Liver (tissue), 8 donors: ENCODE measurements at regions not wholly inside any gene's neighbourhood (a gene's known extent, or its start where the extent isn't known, plus 50 kb on each side); places are given as distances from the start of the nearest gene placed in this dataset.

Source experiments
- DNase-seq: peaks from one replicate; pipeline ENCODE4 v3.0.0-alpha.2; 2017; ENCODE audit warnings: low spot score
- H3K27ac ChIP-seq, 2 donors: one replicate each; pipeline ENCODE4 v1.7.0; 2013; ENCODE audit warnings: inconsistent platforms in 2 of 2, low read length in 2 of 2, control low read depth in 1 of 2, low read depth in 1 of 2, mild to moderate bottlenecking in 1 of 2
- H3K27me3 ChIP-seq, 4 donors: one replicate each; pipeline versions ENCODE4 v1.6.1 to v1.7.0; 2013; ENCODE audit warnings: low read length in 3 of 4, inconsistent platforms in 1 of 4, mild to moderate bottlenecking in 1 of 4, moderate library complexity in 1 of 4; ENCODE audit not compliant: control insufficient read depth in 4 of 4, insufficient read depth in 4 of 4
- H3K36me3 ChIP-seq, 4 donors: one replicate each; pipeline versions ENCODE4 v1.6.1 to v1.7.0; 2013; ENCODE audit warnings: low read length in 3 of 4, mild to moderate bottlenecking in 3 of 4, low read depth in 1 of 4, moderate library complexity in 1 of 4; ENCODE audit not compliant: control insufficient read depth in 4 of 4, insufficient read depth in 3 of 4
- H3K4me1 ChIP-seq, 4 donors: one replicate each; pipeline versions ENCODE4 v1.6.1 to v1.7.0; 2013; ENCODE audit warnings: low read length in 3 of 4, mild to moderate bottlenecking in 3 of 4, moderate library complexity in 1 of 4; ENCODE audit not compliant: control insufficient read depth in 4 of 4, insufficient read depth in 4 of 4
- H3K4me3 ChIP-seq, 3 donors: one replicate each; pipeline versions ENCODE4 v1.6.1 to v1.7.0; 2013; ENCODE audit warnings: low read length in 3 of 3, control low read depth in 1 of 3, low read depth in 1 of 3, mild to moderate bottlenecking in 1 of 3
- H3K9ac ChIP-seq, 2 donors: one replicate each; pipeline ENCODE4 v1.7.0; 2013; ENCODE audit warnings: low read length in 2 of 2, mild to moderate bottlenecking in 2 of 2, moderate library complexity in 2 of 2, control low read depth in 1 of 2, low read depth in 1 of 2
- H3K9me3 ChIP-seq, 4 donors: one replicate each; pipeline versions ENCODE4 v1.6.1 to v1.7.0; 2013; ENCODE audit warnings: low read length in 3 of 4; ENCODE audit not compliant: control insufficient read depth in 4 of 4
- EGR1 ChIP-seq, 2 donors: IDR thresholded peaks; 2 replicates each; pipeline ENCODE4 v1.6.1; 2016 to 2018; ENCODE audit warnings: antibody characterized with exemption in 2 of 2, low read depth in 2 of 2
- FOXA1 ChIP-seq: IDR thresholded peaks from 2 replicates; pipeline ENCODE4 v1.6.1; 2016; ENCODE audit warnings: antibody characterized with exemption
- FOXA2 ChIP-seq: IDR thresholded peaks from 2 replicates; pipeline ENCODE4 v1.6.1; 2016; ENCODE audit warnings: antibody characterized with exemption
- GABPA ChIP-seq, 2 donors: IDR thresholded peaks in 1 of 2; conservative IDR thresholded peaks in 1 of 2; 2 replicates each; pipeline ENCODE4 v1.6.1; 2016; ENCODE audit warnings: antibody characterized with exemption in 2 of 2, mild to moderate bottlenecking in 1 of 2, moderate library complexity in 1 of 2
- HNF4A ChIP-seq, 2 donors: conservative IDR thresholded peaks; 2 replicates each; pipeline ENCODE4 v1.6.1; 2016; ENCODE audit warnings: antibody characterized with exemption in 2 of 2, mild to moderate bottlenecking in 2 of 2
- HNF4G ChIP-seq: IDR thresholded peaks from 2 replicates; pipeline ENCODE4 v1.6.1; 2016; ENCODE audit warnings: antibody characterized with exemption
- JUND ChIP-seq, 2 donors: IDR thresholded peaks; 2 replicates each; pipeline ENCODE4 v1.6.1; 2016; ENCODE audit warnings: antibody characterized with exemption in 2 of 2
- NR2F2 ChIP-seq: IDR thresholded peaks from 2 replicates; pipeline ENCODE4 v1.6.1; 2016; ENCODE audit warnings: antibody characterized with exemption
- RAD21 ChIP-seq, 2 donors: IDR thresholded peaks; 2 replicates each; pipeline ENCODE4 v1.6.1; 2016; ENCODE audit warnings: antibody characterized with exemption in 2 of 2, mild to moderate bottlenecking in 2 of 2
- RXRA ChIP-seq, 2 donors: IDR thresholded peaks; 2 replicates each; pipeline ENCODE4 v1.6.1; 2017 to 2018; ENCODE audit warnings: antibody characterized with exemption in 2 of 2, mild to moderate bottlenecking in 1 of 2
- SP1 ChIP-seq: IDR thresholded peaks from 2 replicates; pipeline ENCODE4 v1.6.1; 2018; ENCODE audit warnings: antibody characterized with exemption, mild to moderate bottlenecking
- TAF1 ChIP-seq: conservative IDR thresholded peaks from 2 replicates; pipeline ENCODE4 v1.6.1; 2016; ENCODE audit warnings: antibody characterized with exemption, mild to moderate bottlenecking
- YY1 ChIP-seq: IDR thresholded peaks from 2 replicates; pipeline ENCODE4 v1.6.1; 2016; ENCODE audit warnings: antibody characterized with exemption, mild to moderate bottlenecking
- WGBS: extraction: QIAGEN DNeasy Blood & Tissue Kit; methylation state at CpG from one replicate; pipeline ENCODE4 v1.1.7; 2013; 5-methylcytosine and 5-hydroxymethylcytosine counted together
- TF ChIP-seq, protein P1 (sequence below): IDR thresholded peaks from 2 replicates; pipeline ENCODE4 v1.6.1; 2016; ENCODE audit warnings: antibody characterized with exemption
- TF ChIP-seq, protein P2 (sequence below): fragments of 150-350 bp; IDR thresholded peaks from 2 replicates; pipeline ENCODE4 v1.5.1; 2017; ENCODE audit warnings: improper control_type of control experiment, low read depth, low read length; ENCODE audit not compliant: missing input control
- TF ChIP-seq, protein P3 (sequence below): IDR thresholded peaks from 2 replicates; pipeline ENCODE4 v1.6.1; 2016; ENCODE audit warnings: antibody characterized with exemption
- TF ChIP-seq, protein P4 (sequence below): IDR thresholded peaks from 2 replicates; pipeline ENCODE4 v1.6.1; 2016; ENCODE audit warnings: antibody characterized with exemption, mild to moderate bottlenecking
- TF ChIP-seq, protein P5 (sequence below): IDR thresholded peaks from 2 replicates; pipeline ENCODE4 v1.6.1; 2016; ENCODE audit warnings: antibody characterized with exemption
- donor health status: healthy.
- donor health status: healthy.
- donor health status: healthy.
- donor health status: healthy.
- donor health status: healthy.

DNA sequence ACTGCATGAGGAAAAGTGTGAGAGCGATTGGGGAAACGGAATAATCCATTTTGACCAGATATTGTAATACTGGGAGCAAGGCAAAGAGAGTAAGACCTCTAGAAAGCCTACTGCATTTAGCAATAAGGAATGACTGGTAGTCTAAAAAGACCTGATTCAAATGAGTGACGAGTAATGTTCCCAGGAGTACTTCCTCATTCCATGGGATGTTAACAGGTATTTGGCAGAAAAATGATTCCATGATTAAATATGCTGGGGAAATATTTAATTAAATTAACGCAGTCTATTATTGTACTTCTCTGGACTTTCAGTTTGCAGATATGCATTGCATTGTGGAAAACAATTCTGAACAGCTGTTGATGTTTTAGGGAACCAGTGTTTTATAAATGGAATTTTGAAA lies 105.5 kb downstream of the RPE65 start:
- H3K9me3 ChIP-seq: no peaks in the 10 kb centered on the region
- H3K27me3 ChIP-seq: no peaks in the 10 kb centered on the region
- H3K9ac ChIP-seq: no peak overlapping the region
- H3K4me3 ChIP-seq: no peak overlapping the region
- no peak overlapping the region for H3K27ac ChIP-seq
- DNase-seq: no peak
- TF ChIP-seq, protein P1, sequence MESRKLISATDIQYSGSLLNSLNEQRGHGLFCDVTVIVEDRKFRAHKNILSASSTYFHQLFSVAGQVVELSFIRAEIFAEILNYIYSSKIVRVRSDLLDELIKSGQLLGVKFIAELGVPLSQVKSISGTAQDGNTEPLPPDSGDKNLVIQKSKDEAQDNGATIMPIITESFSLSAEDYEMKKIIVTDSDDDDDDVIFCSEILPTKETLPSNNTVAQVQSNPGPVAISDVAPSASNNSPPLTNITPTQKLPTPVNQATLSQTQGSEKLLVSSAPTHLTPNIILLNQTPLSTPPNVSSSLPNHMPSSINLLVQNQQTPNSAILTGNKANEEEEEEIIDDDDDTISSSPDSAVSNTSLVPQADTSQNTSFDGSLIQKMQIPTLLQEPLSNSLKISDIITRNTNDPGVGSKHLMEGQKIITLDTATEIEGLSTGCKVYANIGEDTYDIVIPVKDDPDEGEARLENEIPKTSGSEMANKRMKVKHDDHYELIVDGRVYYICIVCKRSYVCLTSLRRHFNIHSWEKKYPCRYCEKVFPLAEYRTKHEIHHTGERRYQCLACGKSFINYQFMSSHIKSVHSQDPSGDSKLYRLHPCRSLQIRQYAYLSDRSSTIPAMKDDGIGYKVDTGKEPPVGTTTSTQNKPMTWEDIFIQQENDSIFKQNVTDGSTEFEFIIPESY: no peak
- TF ChIP-seq, protein P2, sequence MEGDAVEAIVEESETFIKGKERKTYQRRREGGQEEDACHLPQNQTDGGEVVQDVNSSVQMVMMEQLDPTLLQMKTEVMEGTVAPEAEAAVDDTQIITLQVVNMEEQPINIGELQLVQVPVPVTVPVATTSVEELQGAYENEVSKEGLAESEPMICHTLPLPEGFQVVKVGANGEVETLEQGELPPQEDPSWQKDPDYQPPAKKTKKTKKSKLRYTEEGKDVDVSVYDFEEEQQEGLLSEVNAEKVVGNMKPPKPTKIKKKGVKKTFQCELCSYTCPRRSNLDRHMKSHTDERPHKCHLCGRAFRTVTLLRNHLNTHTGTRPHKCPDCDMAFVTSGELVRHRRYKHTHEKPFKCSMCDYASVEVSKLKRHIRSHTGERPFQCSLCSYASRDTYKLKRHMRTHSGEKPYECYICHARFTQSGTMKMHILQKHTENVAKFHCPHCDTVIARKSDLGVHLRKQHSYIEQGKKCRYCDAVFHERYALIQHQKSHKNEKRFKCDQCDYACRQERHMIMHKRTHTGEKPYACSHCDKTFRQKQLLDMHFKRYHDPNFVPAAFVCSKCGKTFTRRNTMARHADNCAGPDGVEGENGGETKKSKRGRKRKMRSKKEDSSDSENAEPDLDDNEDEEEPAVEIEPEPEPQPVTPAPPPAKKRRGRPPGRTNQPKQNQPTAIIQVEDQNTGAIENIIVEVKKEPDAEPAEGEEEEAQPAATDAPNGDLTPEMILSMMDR: no peak
- 77% methylated on average over 4 of the region's 4 CpGs for WGBS
- H3K4me1 ChIP-seq: no peaks in the 10 kb centered on the region
- no peaks in the 10 kb centered on the region for H3K36me3 ChIP-seq

DNA sequence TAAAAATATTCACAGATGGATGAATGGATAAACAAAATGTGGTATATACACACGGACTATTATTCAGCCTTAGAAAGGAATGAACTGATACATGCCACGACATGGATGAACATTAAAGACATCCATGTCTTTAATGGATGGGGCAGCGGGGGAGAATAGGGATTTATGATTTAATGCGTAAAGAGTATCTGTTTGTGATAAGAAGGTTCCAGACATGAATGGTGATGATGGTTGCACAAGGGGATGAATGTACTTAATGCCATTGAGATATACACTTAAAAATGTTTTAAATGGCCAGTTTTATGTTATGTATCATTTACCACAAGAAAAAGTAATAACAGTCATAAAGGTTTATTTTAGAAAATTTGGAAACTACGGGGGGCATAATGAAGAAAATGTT lies 108.6 kb upstream of the WLS start:
- H3K9me3 ChIP-seq: no peaks in the 10 kb centered on the region
- no peak overlapping the region for H3K4me3 ChIP-seq
- no peak overlapping the region for H3K9ac ChIP-seq
- H3K4me1 ChIP-seq: no peaks in the 10 kb centered on the region
- H3K27me3 ChIP-seq: no peaks in the 10 kb centered on the region
- TF ChIP-seq RAD21 (IDR thresholded peaks at IDR 0.05): no peak
- TF ChIP-seq, protein P2: no peak
- TF ChIP-seq FOXA2: no peak
- no peak for TF ChIP-seq NR2F2
- no peak for TF ChIP-seq HNF4G
- TF ChIP-seq, protein P3, sequence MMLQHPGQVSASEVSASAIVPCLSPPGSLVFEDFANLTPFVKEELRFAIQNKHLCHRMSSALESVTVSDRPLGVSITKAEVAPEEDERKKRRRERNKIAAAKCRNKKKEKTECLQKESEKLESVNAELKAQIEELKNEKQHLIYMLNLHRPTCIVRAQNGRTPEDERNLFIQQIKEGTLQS: no peak
- TF ChIP-seq RXRA (IDR thresholded peaks at IDR 0.05): no peak
- no peak for TF ChIP-seq SP1
- TF ChIP-seq TAF1: no peak
- TF ChIP-seq, protein P4, sequence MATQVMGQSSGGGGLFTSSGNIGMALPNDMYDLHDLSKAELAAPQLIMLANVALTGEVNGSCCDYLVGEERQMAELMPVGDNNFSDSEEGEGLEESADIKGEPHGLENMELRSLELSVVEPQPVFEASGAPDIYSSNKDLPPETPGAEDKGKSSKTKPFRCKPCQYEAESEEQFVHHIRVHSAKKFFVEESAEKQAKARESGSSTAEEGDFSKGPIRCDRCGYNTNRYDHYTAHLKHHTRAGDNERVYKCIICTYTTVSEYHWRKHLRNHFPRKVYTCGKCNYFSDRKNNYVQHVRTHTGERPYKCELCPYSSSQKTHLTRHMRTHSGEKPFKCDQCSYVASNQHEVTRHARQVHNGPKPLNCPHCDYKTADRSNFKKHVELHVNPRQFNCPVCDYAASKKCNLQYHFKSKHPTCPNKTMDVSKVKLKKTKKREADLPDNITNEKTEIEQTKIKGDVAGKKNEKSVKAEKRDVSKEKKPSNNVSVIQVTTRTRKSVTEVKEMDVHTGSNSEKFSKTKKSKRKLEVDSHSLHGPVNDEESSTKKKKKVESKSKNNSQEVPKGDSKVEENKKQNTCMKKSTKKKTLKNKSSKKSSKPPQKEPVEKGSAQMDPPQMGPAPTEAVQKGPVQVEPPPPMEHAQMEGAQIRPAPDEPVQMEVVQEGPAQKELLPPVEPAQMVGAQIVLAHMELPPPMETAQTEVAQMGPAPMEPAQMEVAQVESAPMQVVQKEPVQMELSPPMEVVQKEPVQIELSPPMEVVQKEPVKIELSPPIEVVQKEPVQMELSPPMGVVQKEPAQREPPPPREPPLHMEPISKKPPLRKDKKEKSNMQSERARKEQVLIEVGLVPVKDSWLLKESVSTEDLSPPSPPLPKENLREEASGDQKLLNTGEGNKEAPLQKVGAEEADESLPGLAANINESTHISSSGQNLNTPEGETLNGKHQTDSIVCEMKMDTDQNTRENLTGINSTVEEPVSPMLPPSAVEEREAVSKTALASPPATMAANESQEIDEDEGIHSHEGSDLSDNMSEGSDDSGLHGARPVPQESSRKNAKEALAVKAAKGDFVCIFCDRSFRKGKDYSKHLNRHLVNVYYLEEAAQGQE: no peak
- TF ChIP-seq, protein P5, sequence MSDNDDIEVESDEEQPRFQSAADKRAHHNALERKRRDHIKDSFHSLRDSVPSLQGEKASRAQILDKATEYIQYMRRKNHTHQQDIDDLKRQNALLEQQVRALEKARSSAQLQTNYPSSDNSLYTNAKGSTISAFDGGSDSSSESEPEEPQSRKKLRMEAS: no peak
- TF ChIP-seq HNF4A (conservative IDR thresholded peaks at IDR 0.05): no peak
- TF ChIP-seq YY1: no peak
- TF ChIP-seq GABPA (IDR thresholded peaks at IDR 0.05 in 1 of 2, conservative IDR thresholded peaks at IDR 0.05 in 1 of 2): no peak
- no peak for TF ChIP-seq FOXA1
- no peak for TF ChIP-seq EGR1 (IDR thresholded peaks at IDR 0.05; ENCODE audit: low read depth in 2 of 2)
- no peak for TF ChIP-seq JUND (IDR thresholded peaks at IDR 0.05)
- 79% methylated on average over 5 of the region's 5 CpGs for WGBS
- no peaks in the 10 kb centered on the region for H3K36me3 ChIP-seq
- no peak overlapping the region for H3K27ac ChIP-seq
- no peak for DNase-seq
